ENCODE measurements at regions not wholly inside any gene's neighbourhood (a gene's known extent, or its start where the extent isn't known, plus 50 kb on each side); places are given as distances from the start of the nearest gene placed in this dataset.
"Not testable (repeated sequence)": the region's sequence is repeated elsewhere in the genome, so short reads cannot be mapped to it uniquely, and the experiment has no call there.

DNA sequence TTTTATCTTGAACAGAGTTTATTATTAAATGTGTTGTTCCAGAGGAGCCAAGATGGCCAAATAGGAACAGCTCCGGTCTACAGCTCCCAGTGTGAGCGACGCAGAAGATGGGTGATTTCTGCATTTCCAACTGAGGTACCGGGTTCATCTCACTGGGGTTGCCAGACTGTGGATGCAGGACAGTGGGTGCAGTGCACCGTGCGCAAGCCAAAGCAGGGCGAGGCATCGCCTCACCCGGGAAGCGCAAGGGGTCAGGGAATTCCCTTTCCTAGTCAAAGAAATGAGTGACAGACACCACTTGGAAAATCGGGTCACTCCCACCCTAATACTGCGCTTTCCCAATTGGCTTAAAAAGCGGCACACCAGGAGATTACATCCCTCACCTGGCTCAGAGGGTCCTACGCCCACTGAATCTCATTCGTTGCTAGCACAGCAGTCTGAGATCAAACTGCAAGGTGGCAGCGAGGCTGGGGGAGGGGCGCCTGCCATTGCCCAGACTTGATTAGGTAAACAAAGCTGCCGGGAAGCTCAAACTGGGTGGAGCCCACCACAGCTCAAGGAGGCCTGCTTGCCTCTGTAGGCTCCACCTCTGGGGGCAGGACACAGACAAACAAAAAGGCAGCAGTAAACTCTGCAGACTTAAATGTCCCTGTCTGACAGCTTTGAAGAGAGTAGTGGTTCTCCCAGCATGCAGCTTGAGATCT lies 155.2 kb upstream of the KBTBD8 start:
- DNase-seq (ENCODE audit: low spot score): not testable (repeated sequence)

DNA sequence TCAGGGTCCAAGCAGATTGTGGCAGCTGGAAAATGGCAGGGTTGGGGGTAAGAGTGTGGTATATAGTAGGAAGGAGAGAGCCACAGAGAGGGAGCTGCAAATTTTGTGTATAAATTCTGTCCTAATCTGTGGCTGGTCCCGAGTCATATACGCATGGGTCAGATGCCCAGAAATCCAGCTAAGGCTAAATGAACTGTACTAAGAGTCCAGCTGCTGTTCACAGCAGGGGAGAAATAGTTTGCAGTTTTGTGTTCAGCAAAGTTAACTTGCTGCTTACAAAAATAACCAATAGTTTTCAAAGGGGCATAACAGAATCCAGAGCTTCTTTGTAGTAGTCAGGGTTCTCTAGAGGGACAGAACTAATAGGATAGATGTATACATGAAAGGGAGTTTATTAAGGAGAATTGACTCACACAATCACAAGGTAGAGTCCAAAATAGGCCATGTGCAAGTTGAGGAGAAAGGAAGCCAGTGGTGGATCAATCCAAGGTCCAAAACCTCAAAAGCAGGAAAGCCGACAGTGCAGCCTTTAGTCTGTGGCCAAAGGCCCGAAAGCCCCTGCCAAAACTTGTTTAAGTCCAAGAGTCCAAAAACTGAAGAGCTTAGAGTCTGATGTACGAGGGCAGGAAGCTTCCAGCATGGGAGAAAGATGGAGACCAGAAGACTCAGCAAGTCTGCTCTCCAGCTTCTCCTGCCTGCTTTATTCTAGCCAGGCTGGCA lies 146.1 kb upstream of the KBTBD8 start:
- DNase-seq (ENCODE audit: low spot score): no peak

DNA sequence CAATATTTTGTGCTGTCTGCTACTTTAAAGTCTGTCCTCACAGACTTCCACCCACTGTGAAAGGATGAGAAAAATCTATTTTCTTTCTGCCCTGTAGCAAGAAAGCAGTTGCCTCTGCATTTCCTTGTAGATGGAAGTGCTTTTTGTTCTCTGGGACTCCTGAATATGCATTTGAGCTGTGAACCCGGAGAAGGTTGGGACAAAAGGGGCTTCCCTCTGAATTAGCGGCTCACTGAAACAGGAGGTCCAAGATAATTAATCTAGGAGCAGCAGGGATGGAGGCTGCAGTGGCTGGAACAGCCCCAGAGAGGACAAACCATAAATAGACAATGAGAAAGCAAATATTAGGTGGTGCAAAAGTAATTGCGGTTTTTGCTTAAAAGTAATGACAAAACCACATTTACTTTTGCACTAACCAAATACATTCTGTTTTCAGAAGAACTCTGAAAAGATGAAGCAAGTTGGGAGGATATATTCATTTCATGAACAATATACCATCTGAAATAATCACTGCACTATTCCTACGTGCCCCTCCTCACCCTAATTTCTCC lies 143.4 kb upstream of the KBTBD8 start:
- DNase-seq (ENCODE audit: low spot score): no peak

DNA sequence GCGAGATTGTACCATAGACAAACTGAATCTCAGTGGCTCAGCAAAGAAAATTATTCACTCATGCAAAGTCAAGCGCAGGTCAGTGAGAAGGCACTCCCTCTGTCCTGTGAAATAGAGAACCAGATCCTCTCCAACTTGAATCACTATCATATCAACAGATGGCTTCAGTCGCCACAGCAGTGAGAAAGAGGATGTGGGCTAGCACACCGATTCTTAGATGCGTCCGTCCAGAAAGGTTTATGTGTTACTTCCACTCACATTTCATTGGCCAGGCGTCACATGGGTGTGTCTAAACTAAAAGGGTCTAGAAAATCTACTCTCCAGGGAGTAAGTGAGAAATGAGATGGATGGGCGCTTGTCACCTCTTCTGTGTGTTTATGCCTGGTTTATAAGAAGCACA lies 141.6 kb upstream of the KBTBD8 start:
- DNase-seq (ENCODE audit: low spot score): no peak

DNA sequence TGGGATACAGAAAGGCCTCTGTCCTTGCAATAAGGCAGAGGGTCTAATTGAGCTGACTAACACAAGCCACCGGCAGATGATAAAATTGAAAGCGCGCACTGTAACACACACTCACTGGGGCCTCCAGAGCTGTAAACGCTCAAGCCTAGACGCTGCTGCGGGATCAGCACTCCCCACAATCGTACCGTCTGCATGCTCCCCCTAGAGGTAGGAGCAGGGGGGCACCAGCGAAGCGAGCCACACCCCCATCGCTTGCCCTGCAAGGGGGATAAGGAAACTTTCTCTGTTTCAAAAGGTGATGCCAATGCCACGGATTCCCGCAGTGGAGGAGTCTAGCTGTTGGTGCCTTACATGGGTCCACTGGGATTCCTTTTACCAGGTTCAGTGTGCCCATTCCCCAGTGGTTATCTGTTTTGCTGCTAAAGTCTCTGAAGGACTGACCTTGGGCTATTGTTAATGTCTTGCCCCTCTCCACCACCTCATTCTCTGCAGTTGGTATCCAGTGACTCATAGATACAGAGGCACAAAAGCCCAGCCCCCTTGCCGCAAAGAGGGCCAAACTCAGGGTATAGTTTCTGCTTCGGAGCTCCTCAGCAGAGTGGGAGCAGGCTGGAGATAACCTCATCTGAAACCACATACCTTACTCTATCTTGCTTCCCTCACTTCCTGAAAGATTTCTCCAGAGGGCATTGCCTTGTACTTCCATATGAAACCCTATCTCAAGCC lies 139.3 kb upstream of the KBTBD8 start:
- DNase-seq (ENCODE audit: low spot score): no peak

DNA sequence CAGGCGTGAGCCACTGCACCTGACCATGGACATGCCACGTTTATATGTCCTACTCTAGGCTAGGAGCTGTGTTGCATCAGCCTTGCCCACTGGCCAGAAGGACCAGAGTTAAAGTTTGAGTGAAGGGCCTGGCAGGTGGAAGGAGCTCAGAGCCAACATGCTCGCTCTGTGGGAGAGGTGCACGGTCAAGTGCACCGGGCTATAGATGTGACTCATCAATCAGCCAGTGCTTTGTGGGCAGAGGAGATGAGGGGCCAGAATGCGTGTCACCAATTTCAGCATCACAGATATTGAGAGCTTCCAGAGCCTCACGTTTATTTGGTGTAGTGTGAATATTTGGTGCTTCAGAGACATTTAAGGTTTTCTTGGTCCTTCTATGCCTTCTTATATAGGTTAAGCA lies 137.3 kb upstream of the KBTBD8 start:
- DNase-seq (ENCODE audit: low spot score): no peak

DNA sequence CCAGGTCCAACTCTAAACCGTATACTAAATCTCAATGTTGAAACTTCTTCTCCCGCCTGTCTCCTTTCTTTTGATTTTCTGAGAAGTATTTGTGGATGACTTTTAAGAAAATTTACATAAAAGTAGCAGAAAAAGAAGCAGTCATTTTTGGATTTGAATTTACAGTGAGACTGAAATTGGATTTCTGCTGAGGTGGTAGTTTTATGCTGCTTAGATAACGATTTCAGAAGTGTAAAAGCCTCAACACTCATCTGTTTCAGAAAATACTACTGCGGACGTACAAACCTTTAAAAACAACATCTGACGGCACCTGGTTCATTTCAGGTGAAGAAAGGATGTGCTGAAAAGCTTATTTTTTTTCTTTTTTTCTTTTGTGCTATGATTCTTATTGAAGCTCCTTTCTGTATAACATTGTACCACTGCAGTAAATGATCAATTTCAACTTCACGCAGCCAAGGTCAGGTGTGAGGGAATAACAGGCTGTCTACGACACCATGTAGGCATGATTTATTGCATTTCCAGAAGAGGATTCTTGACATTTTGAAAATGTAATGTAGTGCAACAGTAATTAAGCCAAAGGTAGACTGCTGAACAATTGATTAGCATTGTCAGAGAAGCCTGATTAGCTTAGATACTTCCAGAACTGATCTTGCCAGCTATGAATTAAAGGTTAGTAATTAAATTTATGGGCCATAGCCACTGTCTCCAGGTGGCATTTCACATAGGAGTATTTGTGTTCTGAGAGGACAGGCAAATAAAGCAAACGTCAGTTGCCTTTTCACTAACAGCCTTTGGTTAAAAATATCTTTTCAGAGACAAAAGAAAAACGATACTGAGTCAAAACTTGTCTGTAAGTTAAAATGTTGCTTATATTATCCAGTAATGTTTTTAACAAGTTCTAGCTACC lies 134.6 kb upstream of the KBTBD8 start:
- DNase-seq (ENCODE audit: low spot score): no peak

DNA sequence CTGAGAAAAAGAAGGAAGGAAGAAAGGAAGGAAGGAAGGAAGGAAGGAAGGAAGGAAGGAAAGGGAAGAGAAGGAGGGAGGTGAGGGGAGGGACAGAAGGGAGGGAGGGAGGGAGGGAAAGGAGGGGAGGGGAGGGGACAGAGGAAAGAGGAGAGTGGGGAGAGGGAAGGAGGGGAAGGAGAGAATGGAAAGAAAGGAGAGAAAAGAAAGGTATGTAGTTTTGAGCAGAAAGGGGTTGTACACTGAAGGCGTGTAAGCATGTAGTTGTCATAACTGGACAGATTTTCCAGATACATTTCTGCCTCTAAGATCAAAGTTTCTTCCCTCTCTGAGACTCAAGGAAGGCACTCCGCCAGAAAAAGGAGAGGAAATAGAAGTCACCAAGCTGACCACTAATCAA lies 113.4 kb upstream of the KBTBD8 start:
- DNase-seq (ENCODE audit: low spot score): no peak

DNA sequence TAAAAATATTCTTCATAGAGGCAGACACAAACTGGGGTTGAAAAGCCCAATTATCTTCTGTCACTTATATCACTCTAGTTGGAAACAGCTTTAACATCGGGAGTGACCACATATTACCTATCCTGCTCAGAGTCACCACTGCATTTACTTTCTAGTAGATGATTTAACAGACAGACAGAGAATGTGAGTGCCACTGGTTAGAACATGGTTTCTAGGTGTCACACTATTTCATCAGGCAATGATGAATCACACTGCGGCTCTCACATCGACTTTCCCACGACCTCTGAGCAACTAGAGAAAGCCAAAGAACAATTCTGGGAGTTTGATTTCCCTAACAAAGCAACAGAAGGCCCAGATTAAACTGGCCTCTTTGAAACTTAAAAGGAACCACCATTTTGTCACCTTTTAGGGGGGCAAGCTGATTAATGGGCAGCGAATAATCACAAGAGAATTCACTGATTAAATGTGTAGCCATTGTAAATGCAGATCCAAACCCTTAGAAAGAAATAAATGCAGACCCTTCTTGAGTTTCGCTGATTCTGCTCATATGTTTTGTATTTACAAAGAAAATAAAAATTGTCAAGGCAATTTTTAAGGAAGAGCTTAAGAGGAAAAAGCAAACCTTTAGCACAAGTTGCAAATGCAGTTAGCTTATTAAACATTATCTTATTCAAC lies 112.6 kb upstream of the KBTBD8 start:
- peak; percentile 64 for DNase-seq (ENCODE audit: low spot score)

DNA sequence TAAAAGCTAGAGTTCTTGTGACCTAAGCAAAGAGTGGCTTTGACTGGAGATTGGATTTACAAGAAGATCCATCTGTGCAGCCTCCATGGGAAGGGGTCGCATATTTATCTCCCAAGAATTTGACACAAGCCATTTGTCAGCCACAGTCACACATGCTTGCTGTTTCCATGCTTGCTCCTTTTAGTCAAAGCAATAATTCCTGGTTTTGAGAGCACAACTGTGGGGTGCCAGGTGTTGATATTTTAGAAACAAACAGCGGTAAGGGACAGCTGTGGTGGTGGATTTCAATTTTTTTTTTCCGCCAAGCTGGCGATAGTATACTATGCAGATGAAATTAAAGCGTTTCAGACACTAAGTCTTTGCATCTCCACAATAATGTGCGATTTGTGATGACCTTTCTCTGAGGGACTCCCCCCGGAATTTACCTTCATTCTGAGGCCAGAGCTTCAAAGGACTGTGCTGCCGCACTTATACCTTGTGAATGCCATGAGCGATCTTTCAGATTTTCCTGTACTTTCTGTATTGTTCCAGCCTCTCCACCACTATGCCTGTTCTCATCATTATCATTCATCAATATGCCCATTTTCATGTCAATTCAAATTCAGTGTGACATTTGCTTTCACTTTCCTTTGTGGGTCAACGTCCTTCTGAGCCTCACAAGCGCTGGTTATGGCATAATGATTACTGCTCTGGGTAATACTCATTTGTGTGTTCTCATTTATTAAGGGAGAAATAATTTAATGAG lies 108.2 kb upstream of the KBTBD8 start:
- no peak for DNase-seq (ENCODE audit: low spot score)

DNA sequence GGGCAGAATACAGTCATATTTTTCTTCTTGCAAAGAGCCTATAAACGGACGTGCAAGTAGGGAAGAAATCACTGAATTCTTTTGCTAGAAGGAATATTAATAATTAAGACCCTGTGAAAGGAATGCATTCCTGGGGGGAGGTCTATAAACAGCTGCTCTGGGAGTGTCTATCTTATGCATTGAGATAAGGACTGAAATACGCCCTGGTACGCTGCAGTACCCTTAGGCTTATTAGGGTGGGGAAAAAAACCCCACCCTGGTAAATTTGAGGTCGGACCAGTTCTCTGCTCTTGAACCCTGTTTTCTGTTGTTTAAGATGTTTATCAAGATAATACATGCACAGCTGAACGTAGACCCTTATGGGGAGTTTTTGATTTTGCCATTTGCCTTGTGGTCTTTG lies 100.0 kb upstream of the KBTBD8 start:
- no peak for DNase-seq (ENCODE audit: low spot score)

DNA sequence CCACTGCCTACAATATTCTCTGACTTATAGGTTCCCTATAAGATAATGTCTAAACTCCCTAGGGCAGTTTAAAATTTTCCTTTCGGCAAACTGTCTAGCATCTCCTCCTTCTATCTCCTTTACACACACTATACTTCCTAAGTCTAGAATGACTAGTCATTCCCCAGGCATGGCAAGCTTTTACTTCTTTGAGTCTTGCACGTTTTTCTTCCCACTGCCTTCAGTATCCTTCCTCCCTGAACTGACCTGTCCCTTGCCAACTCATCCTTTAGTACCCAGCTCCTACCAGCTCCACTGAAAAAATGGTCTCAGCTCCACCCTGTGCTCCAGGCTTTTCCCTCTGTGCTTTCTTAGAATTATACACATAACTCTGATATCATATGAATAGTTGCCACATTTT lies 93.8 kb upstream of the KBTBD8 start:
- no peak for DNase-seq (ENCODE audit: low spot score)

DNA sequence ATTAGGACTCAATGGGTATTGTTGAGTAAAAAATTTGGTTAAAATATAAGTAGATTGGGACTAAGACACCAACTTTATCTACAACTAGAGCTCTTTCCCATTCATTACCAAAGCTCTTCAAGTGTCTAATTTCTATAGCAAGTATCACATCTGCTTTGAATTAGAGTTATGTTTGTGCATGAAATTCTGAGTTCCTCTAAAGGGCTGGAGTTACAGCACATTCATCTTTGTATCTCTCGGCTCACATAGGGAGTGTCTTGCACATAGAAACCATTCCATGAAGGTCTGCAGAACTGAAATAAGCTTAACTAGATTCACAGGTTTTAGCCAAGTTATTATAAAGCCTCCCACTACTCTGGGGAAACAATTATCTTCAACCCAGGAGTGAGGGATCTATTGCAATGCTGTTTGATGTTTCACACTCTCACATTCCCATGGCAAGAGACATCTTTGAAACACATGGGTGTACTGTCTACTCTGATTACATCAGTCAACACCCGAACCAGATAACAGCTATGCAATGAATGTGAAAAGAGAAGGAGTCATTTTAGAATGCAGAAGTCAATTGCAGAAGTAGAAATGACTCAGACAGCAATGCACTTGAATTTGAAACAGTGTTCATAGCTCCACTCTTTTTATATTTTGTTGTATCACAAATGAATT lies 93.1 kb upstream of the KBTBD8 start:
- no peak for DNase-seq (ENCODE audit: low spot score)

DNA sequence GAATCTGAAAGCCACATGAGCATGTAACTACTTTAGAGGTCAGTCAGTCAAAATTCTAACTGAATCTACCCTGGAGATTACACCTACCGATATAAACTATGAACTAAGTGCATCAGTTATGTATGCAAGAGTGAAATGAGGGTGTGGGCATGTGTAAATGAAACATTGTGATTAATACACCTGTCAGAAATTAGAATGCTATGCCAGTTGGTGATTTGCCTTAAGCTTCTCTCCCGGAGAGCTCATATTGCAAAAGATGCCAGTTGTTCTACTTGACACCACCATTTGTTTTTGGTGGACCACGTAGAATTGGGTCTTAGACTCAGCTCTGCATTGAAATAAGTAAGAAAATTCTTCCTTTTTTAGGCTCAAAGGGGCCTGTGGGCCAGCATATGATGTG lies 91.0 kb upstream of the KBTBD8 start:
- DNase-seq (ENCODE audit: low spot score): no peak

DNA sequence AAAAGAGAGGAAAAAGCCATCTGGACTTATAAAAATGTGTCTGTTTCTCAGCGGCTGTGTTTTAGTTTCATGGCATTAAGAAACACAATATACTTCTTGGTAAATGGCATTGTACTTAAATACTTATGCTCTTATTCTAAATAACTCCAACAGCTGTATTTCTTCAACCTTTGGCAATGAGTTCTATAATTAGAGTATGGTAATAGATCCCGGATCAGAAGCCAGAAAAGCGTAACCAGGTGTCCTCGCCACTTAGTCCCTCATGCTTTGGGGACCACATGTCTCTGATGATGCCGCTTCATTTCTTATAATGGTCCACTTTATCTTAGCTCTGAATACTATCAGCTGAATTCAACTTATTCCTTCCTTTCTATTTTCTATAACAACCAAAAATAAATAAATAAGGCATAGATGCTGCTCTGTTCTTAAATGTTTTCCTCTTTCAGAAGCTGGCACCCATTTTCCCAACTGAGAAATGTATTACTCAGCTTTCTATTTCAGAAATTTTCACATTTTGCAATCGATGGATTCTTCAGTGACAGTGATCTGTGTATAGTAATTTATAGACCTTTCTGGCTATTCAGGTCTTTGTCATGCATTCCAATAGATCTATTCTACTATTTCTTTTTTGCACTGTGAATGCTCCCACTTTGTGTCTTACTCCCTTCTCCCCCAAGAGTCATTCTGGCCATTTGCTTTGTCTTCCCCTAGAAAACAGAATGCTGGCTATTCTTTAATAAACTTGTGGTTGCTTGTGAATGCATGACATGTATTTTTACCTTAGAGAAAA lies 87.6 kb upstream of the KBTBD8 start:
- DNase-seq (ENCODE audit: low spot score): no peak

DNA sequence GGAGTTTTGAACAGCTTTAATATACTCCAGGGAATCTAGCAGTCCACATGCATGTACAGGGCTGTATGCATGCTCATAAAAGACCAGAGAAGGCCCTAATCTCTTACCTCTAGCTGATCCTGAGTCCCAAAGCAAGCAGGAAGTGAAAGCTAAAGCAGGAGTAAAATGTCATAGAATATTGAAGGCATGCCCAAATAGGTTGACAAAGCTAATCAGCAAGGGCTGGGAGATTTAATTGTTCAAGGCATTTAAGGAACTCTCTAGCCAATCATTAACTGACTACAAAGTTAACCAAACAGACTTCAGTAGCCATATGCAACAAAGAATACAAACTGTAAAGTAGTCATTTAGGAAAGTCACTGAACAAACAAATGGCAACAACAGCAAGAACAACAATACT lies 85.8 kb upstream of the KBTBD8 start:
- no peak for DNase-seq (ENCODE audit: low spot score)

DNA sequence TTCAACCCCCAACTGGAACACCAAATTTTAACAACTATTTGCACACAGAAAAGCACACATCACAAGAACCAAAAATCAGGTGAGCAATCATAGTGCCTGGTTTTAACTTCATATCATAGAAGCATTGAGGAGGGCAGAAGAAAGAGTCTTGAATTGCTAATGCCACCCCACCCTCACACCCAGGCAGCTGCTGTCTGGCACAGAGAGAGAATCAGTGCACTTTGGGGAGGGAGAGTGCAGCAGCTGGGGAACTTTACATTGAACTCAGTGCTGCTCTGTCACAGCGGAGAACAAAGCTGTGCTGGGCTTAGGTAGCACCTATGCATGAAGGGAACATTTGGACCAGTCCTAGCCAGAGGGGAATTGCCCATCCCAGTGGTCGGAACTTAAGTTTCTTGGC lies 76.0 kb upstream of the KBTBD8 start:
- no peak for DNase-seq (ENCODE audit: low spot score)

DNA sequence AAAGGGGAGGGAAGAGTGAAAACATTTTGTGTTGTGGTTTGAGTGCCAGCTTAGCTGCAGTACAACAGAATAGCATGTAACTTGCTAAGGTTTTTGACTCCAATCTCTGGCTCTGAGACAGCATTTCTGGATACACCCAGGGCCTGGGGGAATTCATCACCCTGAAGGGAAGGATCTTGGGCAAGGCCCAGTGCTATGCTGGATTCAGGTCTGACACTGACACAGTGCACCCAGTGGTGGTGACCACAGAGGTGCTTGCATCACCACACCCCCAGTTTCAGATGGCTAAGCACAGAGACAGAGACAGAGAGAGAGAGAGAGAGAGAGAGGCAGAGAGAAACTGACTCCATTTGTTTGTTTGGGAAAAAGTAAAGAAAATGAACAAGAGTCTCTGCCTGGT lies 74.1 kb upstream of the KBTBD8 start:
- DNase-seq (ENCODE audit: low spot score): no peak

DNA sequence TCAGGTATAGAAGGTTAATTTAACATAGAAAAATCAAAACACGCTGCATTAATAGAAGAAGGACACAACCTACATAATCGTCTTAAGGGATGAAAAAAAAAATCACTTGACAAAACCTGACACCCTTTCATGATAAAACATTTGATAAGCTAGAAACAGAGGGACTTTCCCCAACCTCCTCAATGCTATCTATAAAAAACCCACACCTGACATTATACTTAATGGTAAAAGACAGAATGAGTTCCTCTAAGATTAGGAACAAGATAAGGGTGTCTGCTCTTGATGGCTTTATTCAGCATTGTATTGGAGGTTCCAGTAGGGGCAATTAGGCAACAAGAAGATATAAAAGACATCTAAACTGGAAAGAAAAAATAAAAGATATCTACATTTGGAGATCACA lies 69.9 kb upstream of the KBTBD8 start:
- no peak for DNase-seq (ENCODE audit: low spot score)
